ENCODE measurements at regions not wholly inside any gene's neighbourhood (a gene's known extent, or its start where the extent isn't known, plus 50 kb on each side); places are given as distances from the start of the nearest gene placed in this dataset.

GRCh38 chr11:16408619-16409018, 52.3 kb upstream of the SOX6 start:
- Histone ChIP-seq H3K27ac (ENCODE audit: low read length) (no peak overlapping the region), H3K4me3 (ENCODE audit: low read depth in 2 of 2, low read length in 2 of 2) (no peak overlapping the region), H3K36me3 (ENCODE audit: control insufficient read depth, insufficient read depth, low read length) (no peaks in the 10 kb centered on the region), H3K4me1 (ENCODE audit: control insufficient read depth, insufficient read depth, low read length) (no peaks in the 10 kb centered on the region), H3K27me3 (ENCODE audit: control insufficient read depth, insufficient read depth, low read length) (no peaks in the 10 kb centered on the region), H3K9me3 (ENCODE audit: control insufficient read depth, insufficient read depth, low read depth, low read length) (no peaks in the 10 kb centered on the region)
- ATAC-seq (no peak), DNase-seq (ENCODE audit: low read depth, low spot score) (no peak)
- intact Hi-C loops (cut with micrococcal nuclease; ENCODE audit: unreplicated experiment): no loop called here
- TF ChIP-seq REST (IDR thresholded peaks at IDR 0.05; ENCODE audit: insufficient read depth in 1 of 2, low read depth in 2 of 2, low read length in 1 of 2) (no peak), POLR2AphosphoS5 (IDR thresholded peaks at IDR 0.05; ENCODE audit: low read depth, low read length) (no peak), SIN3A (IDR thresholded peaks at IDR 0.05; ENCODE audit: borderline replicate concordance, insufficient read depth, low read depth, low read length) (no peak), CTCF (IDR thresholded peaks at IDR 0.05) (no peak), TCF7L2 (IDR thresholded peaks at IDR 0.05; ENCODE audit: low read depth, low read length) (no peak)
- in situ Hi-C loops (cut with HindIII; ENCODE audit: low pct_unique_long_range_greater_than_20kb, low sequenced_read_pairs): no loop called here
- ChIA-PET POLR2A (no interaction called here), CTCF (no interaction called here)
- BruUV-seq (replicated peaks): no TSS peak

GRCh38 chr11:16406226-16406625, 49.9 kb upstream of the SOX6 start:
- no peak overlapping the region for H3K27ac ChIP-seq (ENCODE audit: low read length)
- in situ Hi-C loops (cut with HindIII; ENCODE audit: low pct_unique_long_range_greater_than_20kb, low sequenced_read_pairs) (no loop called here), intact Hi-C loops (cut with micrococcal nuclease; ENCODE audit: unreplicated experiment) (no loop called here)
- ChIA-PET POLR2A (no interaction called here), CTCF (no interaction called here)
- DNase-seq (ENCODE audit: low read depth, low spot score) (no peak), ATAC-seq (no peak)
- H3K4me1 ChIP-seq (ENCODE audit: control insufficient read depth, insufficient read depth, low read length): no peaks in the 10 kb centered on the region
- no peaks in the 10 kb centered on the region for H3K36me3 ChIP-seq (ENCODE audit: control insufficient read depth, insufficient read depth, low read length)
- no peak for TF ChIP-seq TCF7L2 (IDR thresholded peaks at IDR 0.05; ENCODE audit: low read depth, low read length)
- no peak overlapping the region for H3K4me3 ChIP-seq (ENCODE audit: low read depth in 2 of 2, low read length in 2 of 2)
- no TSS peak for BruUV-seq (replicated peaks)
- no peaks in the 10 kb centered on the region for H3K9me3 ChIP-seq (ENCODE audit: control insufficient read depth, insufficient read depth, low read depth, low read length)
- H3K27me3 ChIP-seq (ENCODE audit: control insufficient read depth, insufficient read depth, low read length): no peaks in the 10 kb centered on the region
